CD14-positive monocyte (primary cell): ENCODE measurements at regions not wholly inside any gene's neighbourhood (a gene's known extent, or its start where the extent isn't known, plus 50 kb on each side); places are given as distances from the start of the nearest gene placed in this dataset.
"Not testable (repeated sequence)": the region's sequence is repeated elsewhere in the genome, so short reads cannot be mapped to it uniquely, and the experiment has no call there.

Experiments
- DNase-seq, 3 donors: peaks; one replicate each; pipeline ENCODE4 v3.0.0-alpha.2; 2011 to 2022
- H2AFZ ChIP-seq: 2 replicates; pipeline ENCODE4 v1.6.0; 2012; ENCODE audit warnings: mild to moderate bottlenecking, low read depth, low read length, inconsistent platforms; ENCODE audit not compliant: insufficient read depth, poor library complexity, severe bottlenecking
- H3K27ac ChIP-seq, 2 donors: 1 replicate in 1 of 2; 2 replicates in 1 of 2; pipeline ENCODE4 v1.5.1; 2012 to 2013; ENCODE audit warnings: low read length in 2 of 2, control low read depth in 1 of 2, inconsistent platforms in 1 of 2, low read depth in 1 of 2, mild to moderate bottlenecking in 1 of 2
- H3K27me3 ChIP-seq, 2 donors: one replicate each; pipeline versions ENCODE4 v1.6.0 to v1.6.1; 2011 to 2013; ENCODE audit warnings: low read length in 2 of 2; ENCODE audit not compliant: control insufficient read depth in 2 of 2, insufficient read depth in 2 of 2
- H3K36me3 ChIP-seq, 2 donors: replicated peaks in 1 of 2; 1 replicate in 1 of 2; 2 replicates in 1 of 2; pipeline versions ENCODE4 v1.5.1 to v1.6.1; 2012 to 2013; ENCODE audit warnings: low read length in 2 of 2, control low read depth in 1 of 2, inconsistent platforms in 1 of 2, mild to moderate bottlenecking in 1 of 2; ENCODE audit not compliant: insufficient read depth in 2 of 2, control insufficient read depth in 1 of 2
- H3K4me1 ChIP-seq, 2 donors: 1 replicate in 1 of 2; 2 replicates in 1 of 2; pipeline versions ENCODE4 v1.5.1 to v1.6.1; 2012 to 2013; ENCODE audit warnings: low read length in 2 of 2, control low read depth in 1 of 2, inconsistent platforms in 1 of 2, mild to moderate bottlenecking in 1 of 2, moderate library complexity in 1 of 2; ENCODE audit not compliant: insufficient read depth in 2 of 2, control insufficient read depth in 1 of 2
- H3K4me2 ChIP-seq: replicated peaks from 2 replicates; pipeline ENCODE3; 2012; ENCODE audit warnings: low read length, moderate library complexity, mild to moderate bottlenecking; ENCODE audit not compliant: poor library complexity, severe bottlenecking; ENCODE audit errors: extremely low read depth
- H3K4me3 ChIP-seq, 3 experiments: fragments of 200-600 bp in 1 of 3; sonication (generic) in 1 of 3; replicated peaks in 1 of 3; 1 replicate in 2 of 3; 2 replicates in 1 of 3; pipeline ENCODE4 v1.5.1; 2011 to 2013; ENCODE audit warnings: low read length in 3 of 3, mild to moderate bottlenecking in 3 of 3, control low read depth in 2 of 3, low read depth in 2 of 3, inconsistent platforms in 1 of 3, moderate library complexity in 1 of 3
- H3K79me2 ChIP-seq: 2 replicates; pipeline ENCODE4 v1.6.0; 2012; ENCODE audit warnings: mild to moderate bottlenecking, control low read depth, inconsistent platforms, low read length, moderate library complexity; ENCODE audit not compliant: insufficient read depth
- H3K9ac ChIP-seq: 2 replicates; pipeline ENCODE4 v1.6.0; 2017; ENCODE audit warnings: low read length, mild to moderate bottlenecking; ENCODE audit not compliant: insufficient read depth, poor library complexity, severe bottlenecking
- H3K9me3 ChIP-seq, 2 donors: replicated peaks in 1 of 2; 1 replicate in 1 of 2; 2 replicates in 1 of 2; pipeline versions ENCODE4 v1.5.1 to v1.6.1; 2012 to 2013; ENCODE audit warnings: low read length in 2 of 2, control low read depth in 1 of 2; ENCODE audit not compliant: control insufficient read depth in 1 of 2, insufficient read depth in 1 of 2
- H4K20me1 ChIP-seq: 2 replicates; pipeline ENCODE4 v1.6.0; 2012; ENCODE audit warnings: mild to moderate bottlenecking, low read length, control low read depth, moderate library complexity; ENCODE audit not compliant: insufficient read depth
- H3K27ac Mint-ChIP-seq, 7 donors: one replicate each; pipeline ENCODE4 v1.8.0; 2020; ENCODE audit warnings: mild to moderate bottlenecking in 7 of 7, mixed read lengths in 7 of 7, moderate library complexity in 6 of 7, inconsistent platforms in 2 of 7
- H3K27me3 Mint-ChIP-seq, 3 donors: one replicate each; pipeline ENCODE4 v1.8.0; 2021 to 2022; ENCODE audit warnings: low read depth in 3 of 3, mild to moderate bottlenecking in 3 of 3, mixed read lengths in 3 of 3, moderate library complexity in 3 of 3, inconsistent platforms in 1 of 3
- H3K36me3 Mint-ChIP-seq, 2 donors: one replicate each; pipeline ENCODE4 v1.8.0; 2020; ENCODE audit warnings: mixed read lengths in 2 of 2, inconsistent platforms in 1 of 2, mild to moderate bottlenecking in 1 of 2
- H3K4me1 Mint-ChIP-seq: one replicate; pipeline ENCODE4 v1.8.0; 2020; ENCODE audit warnings: mild to moderate bottlenecking, mixed read lengths
- H3K4me3 Mint-ChIP-seq, 2 donors: one replicate each; pipeline ENCODE4 v1.8.0; 2020; ENCODE audit warnings: mild to moderate bottlenecking in 2 of 2, mixed read lengths in 2 of 2, moderate library complexity in 1 of 2
- H3K9me3 Mint-ChIP-seq, 7 donors: one replicate each; pipeline ENCODE4 v1.8.0; 2020 to 2022; ENCODE audit warnings: mixed read lengths in 7 of 7, mild to moderate bottlenecking in 6 of 7, moderate library complexity in 6 of 7, inconsistent platforms in 2 of 7
- CTCF ChIP-seq: fragments of 200-600 bp; IDR thresholded peaks from one replicate; pipeline ENCODE4 v1.8.0; 2022; ENCODE audit warnings: antibody characterized with exemption, mild to moderate bottlenecking
- WGBS: methylation state at CpG from one replicate; pipeline ENCODE4 v1.1.5; 2013; ENCODE audit warnings: missing lambda C conversion rate; ENCODE audit not compliant: insufficient coverage; 5-methylcytosine and 5-hydroxymethylcytosine counted together
- intact Hi-C, 2 donors: fragments of 100-400 bp; cut with micrococcal nuclease; formaldehyde crosslinking; loops; one replicate each; pipeline versions ENCODE4 v1.15.0 to v1.15.1; 2023

GRCh38 chr2:230602562-230603230 lies 109.9 kb upstream of the CAB39 start:
- Histone ChIP-seq H3K4me1 (peaks cover 8 to 9% of the 10 kb centered on the region in 2 donors), H3K4me3 (no peak overlapping the region), H3K9ac (no peak overlapping the region), H3K79me2 (no peaks in the 10 kb centered on the region), H3K36me3 (no peaks in the 10 kb centered on the region), H3K27me3 (no peaks in the 10 kb centered on the region), H2AFZ (peak overlapping the region; percentile 50), H4K20me1 (no peaks in the 10 kb centered on the region), H3K27ac (no peak overlapping the region), H3K4me2 (peak overlapping the region; percentile 41), H3K9me3 (no peaks in the 10 kb centered on the region)
- H3K9me3 Mint-ChIP-seq = peaks cover 0 to 9% (median 4%) of the 10 kb centered on the region in 7 donors
- peaks cover 0 to 2% (median 0%) of the 10 kb centered on the region in 3 donors for H3K27me3 Mint-ChIP-seq
- peak in 1 of 3 donors; percentile 5 for DNase-seq
- intact Hi-C loops = no loop called here
- 17% methylated on average over 2 of the region's 7 CpGs for WGBS
- H3K36me3 Mint-ChIP-seq = no peaks in the 10 kb centered on the region
- peak overlapping the region in 1 of 7 donors; percentile 63 for H3K27ac Mint-ChIP-seq
- H3K4me3 Mint-ChIP-seq = peak overlapping the region in 1 of 2 donors; percentile 72
- no peak for TF ChIP-seq CTCF
- H3K4me1 Mint-ChIP-seq = peaks cover 9% of the 10 kb centered on the region

GRCh38 chr2:230603317-230603716 lies 109.3 kb upstream of the CAB39 start:
- H3K27ac Mint-ChIP-seq = peak overlapping the region in 2 of 7 donors; percentile 33 to 63
- H3K4me1 Mint-ChIP-seq, H3K27me3 ChIP-seq, DNase-seq, H3K4me2 ChIP-seq, H3K4me3 ChIP-seq, H3K79me2 ChIP-seq, intact Hi-C loops, H3K9me3 Mint-ChIP-seq, H4K20me1 ChIP-seq, H3K27me3 Mint-ChIP-seq, H2AFZ ChIP-seq, H3K4me3 Mint-ChIP-seq, H3K36me3 ChIP-seq, H3K27ac ChIP-seq, H3K9me3 ChIP-seq, H3K4me1 ChIP-seq, H3K36me3 Mint-ChIP-seq, H3K9ac ChIP-seq: not testable (repeated sequence)

- H3K4me3 Mint-ChIP-seq, H3K79me2 ChIP-seq, H3K4me1 ChIP-seq, H3K9ac ChIP-seq, H3K27ac ChIP-seq, H4K20me1 ChIP-seq, H3K4me1 Mint-ChIP-seq, H3K9me3 ChIP-seq, DNase-seq, H3K27ac Mint-ChIP-seq, intact Hi-C loops, H3K36me3 Mint-ChIP-seq, H3K4me2 ChIP-seq, H2AFZ ChIP-seq, H3K27me3 Mint-ChIP-seq, H3K36me3 ChIP-seq, H3K27me3 ChIP-seq, H3K4me3 ChIP-seq: not testable (repeated sequence)
- WGBS = 100% methylated on average over 2 of the region's 3 CpGs
- H3K9me3 Mint-ChIP-seq = peaks cover under 1 to 13% (median 4%) of the 10 kb centered on the region in 7 donors
Observed at GRCh38 chr2:230604158-230604557, 108.5 kb upstream of the CAB39 start.
